HG03378 (cell line): ENCODE measurements at regions not wholly inside any gene's neighbourhood (a gene's known extent, or its start where the extent isn't known, plus 50 kb on each side); places are given as distances from the start of the nearest gene placed in this dataset.

ENCODE experiments used
- ATAC-seq: cut with Tn5 transposase; IDR thresholded peaks from one replicate; pipeline ENCODE4 v1.9.1; 2021; ENCODE audit warnings: mild to moderate bottlenecking, moderate library complexity; ENCODE audit not compliant: unreplicated experiment

GRCh38 chr9:79352322-79352721, 219.4 kb upstream of the TLE4 start:
- no peak for ATAC-seq

DNA sequence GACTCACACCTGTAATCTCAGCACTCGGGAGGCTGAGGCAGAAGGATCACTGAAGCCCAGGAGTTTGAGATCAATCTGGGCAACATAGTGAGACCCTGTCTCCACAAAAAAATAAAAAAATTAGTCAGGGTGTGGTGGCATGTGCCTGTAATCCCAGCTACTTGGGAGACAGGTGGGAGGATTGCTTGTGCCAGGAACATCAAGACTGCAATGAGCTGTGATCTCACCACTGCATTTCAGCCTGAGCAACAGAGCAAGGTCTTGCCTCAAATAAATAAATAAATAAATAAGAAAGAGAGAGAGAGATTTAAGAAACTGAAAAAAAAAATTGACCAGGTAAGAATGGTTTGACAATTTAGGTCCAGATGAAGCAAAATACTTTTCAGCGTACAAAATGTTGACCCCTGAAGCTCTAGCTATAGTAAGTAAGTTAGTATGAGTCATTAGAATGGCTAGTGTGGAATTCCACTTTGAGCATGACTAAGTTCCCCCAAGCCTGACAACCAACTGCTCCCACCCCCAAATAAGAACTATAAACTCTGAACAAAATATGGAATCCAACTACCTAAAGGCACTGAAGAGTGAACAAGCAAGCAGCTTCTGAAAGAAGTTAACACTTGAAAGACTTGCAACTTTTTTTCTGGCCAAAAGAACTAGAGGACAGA, 217.8 kb upstream of the TLE4 start:
- no peak for ATAC-seq

GRCh38 chr9:79357194-79357593, 214.6 kb upstream of the TLE4 start:
- no peak for ATAC-seq

DNA sequence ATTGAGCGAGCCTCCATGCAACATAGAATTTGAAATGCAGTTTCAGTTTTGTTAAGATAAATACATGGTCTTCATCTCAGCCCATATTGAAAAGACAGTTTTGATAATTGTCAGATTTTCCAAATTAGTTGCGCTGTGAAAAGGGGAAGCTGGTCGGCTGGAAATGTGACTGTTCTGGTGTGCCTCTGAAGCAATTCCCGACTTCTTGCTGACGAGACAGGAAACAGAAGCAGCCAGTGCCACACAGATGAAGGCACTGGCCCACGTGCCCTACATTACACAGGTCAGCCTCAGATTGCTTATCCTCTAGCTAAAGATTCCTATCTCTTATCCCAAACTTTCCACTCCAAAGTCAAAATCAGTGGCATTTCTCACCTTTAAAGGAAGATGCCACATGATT, 214.1 kb upstream of the TLE4 start:
- ATAC-seq, result no peak

DNA sequence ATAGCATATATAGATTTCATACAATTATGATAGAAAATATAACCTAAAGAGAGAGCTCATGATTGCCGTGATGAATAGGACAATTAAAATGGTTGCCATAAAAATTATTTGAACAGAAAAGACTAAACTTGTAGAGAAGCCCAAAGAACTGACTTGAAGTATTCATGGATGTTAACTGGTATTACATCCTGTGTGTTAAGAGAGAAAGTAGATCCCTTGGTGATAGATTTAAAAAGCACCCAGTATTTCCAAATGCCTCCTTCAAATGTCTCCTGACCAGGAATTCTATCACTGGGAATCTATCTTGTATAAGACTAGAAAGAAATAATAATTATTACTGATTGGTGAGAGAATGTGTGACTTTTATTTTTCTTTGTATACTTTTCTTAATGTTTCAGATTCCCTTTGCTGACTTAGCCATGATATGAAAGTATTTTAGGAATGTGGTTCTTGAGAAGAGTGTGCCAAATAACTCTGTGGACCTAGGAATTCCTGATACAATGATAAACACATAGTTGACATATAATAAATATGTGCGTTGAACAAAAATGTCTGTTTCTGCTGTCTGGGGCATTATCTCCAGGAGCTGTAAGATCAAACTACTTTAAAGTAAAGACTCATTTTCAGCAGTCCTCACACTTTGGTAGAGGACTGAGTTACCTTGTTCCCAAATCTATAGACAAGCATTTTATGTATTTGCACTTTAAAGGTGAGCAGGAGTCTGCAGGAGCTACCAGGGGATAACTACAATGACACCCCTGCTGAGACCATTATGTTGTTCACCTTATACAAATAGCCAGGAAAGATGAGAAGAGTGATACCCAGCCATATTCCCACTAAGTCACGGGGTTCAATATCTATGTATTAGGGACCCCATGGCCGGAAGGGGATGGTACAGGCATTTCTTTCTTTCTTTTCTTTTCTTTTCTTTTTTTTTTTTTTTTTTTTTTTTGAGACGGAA, 211.1 kb upstream of the TLE4 start:
- no peak for ATAC-seq

DNA sequence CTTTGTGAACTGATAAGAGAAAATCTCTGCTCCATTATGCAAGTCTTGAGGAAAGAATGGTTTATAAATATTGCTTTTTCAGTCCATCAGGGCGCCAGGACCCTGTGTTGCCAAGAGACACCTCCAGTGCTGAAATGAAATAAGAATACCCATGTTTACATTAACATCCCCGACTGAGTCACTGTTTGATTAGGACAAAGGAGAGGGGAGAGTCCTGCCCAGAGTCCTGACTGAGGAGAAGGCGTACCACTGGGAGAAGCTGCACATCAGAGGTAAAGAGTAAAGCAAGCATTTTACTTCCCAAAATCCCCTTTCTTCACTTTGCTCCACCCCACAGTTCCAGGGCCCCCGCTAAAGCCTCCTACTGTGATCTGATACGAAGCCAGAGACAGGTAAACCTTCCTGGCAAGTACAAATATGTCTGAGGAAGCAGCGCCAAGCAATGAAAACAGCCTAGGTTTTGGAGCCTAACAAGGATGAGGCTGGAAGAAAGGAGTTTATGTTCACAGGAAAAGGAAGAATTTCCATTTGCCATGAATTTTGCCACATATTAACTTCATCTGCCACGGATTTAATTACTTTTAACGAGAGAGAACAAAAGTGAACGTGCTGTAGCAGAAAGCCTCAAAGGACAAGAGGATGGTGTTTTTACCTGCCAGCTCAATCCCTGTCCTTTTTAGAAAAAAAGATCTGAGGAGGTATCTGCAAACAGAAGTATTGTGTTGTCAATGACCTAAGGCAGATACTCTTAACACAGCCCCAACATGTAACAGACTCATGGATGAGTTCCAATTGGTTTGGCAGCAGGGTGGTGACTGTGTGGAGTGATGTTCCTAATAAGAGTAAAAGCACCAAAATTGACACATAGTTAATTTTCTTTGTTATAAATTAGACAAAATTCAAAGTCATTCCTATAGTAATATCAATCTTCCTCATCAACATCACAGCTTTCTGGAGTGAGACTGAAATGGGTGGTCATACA, 209.4 kb upstream of the TLE4 start:
- no peak for ATAC-seq

DNA sequence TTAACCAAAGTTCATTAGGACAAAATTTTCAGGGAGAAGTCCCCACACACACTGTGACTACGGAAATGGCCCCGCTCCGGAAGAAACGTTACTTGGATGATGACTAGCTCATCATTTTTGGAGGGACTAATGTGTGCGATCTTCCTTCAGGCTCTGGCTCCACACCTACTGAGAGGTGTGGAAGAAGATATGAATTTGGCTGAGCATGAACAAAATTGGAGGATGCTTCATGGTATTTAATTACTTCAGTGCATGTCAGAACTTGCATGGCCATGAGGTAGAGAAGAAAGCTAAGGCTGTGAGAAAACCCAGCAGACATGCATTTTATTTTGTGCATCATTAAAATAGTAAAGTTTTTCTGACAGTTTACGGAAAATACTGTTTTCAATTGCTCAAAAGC, 202.1 kb upstream of the TLE4 start:
- ATAC-seq, result no peak

GRCh38 chr9:79371301-79371700, 200.5 kb upstream of the TLE4 start:
- ATAC-seq, result no peak

DNA sequence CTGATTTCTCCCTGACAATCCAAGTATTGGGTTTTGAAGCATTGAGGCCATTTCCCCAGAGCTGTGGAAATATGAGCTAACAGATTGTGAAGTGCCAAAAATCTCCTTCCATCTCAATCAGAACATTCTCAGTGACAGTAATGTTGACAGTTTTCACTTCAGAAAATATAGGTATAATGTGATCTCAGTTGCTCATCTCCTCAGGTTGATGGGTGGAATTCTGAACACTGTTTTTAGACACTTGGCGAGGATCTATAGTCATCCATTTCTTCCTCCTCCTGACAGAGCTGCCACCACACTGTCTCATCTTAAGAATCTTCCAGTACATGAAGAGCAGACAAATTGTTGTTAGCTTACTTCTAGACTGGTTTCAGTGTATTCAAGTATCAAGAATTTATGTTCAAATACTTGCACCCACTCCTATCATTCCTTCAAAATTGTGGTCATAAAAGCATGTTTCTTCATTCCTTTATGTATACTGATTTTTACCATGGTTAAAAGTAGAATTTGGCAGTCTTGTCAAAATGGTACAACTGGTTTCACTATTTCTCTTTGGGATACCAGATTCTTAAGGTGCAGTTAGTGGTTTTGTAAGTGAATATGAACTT, 199.7 kb upstream of the TLE4 start:
- no peak for ATAC-seq

DNA sequence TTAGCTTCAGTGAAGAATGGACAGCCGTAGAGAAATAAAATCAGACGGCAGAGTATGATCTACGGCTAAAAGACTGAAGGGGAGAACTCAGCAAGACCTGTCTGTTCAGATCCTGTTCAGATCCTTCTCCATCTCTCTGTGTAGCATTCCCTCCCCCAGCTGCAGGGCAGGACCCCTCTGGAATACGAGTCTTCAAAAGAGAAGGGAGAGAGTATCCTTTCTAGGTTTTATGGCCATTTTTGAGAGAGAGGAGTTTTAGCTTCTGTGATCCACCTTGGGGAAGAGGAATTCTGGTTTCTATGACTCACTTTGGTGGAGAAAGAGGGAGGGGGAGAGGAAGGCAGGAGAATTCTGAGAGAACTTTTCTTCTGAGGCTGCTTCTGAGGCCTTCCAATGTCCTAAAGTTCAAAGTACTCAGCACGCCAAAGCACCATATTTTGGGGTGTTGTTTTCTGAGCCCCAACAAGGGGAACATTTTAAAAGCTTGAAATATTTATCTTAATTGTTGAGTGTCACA, 194.4 kb upstream of the TLE4 start:
- ATAC-seq, result no peak

DNA sequence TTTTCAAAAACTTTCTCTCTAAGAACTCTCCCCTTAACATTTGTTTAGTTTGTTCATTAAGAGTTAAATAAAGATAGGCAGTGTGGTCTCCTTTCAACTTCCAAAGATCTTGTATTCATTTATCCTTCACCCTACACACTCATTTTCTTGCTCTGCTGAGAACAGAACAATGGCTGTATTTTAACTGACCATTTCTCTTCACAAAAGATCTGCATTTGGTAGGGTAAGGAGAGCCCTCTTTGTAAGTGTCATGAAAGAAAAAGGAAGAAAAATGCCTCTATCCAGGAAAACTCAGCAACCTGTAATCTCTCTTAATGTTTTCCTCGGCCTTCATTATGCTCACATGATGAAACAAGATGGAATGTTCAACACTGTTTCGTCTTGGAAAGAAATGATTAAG, 193.7 kb upstream of the TLE4 start:
- ATAC-seq, result no peak

GRCh38 chr9:79382044-79382443, 189.7 kb upstream of the TLE4 start:
- no peak for ATAC-seq

GRCh38 chr9:79382458-79382857, 189.3 kb upstream of the TLE4 start:
- ATAC-seq, result no peak

- ATAC-seq, result no peak
These were observed 188.7 kb upstream of the TLE4 start for GRCh38 chr9:79383096-79383495.

GRCh38 chr9:79384091-79384490, 187.7 kb upstream of the TLE4 start:
- ATAC-seq, result no peak

DNA sequence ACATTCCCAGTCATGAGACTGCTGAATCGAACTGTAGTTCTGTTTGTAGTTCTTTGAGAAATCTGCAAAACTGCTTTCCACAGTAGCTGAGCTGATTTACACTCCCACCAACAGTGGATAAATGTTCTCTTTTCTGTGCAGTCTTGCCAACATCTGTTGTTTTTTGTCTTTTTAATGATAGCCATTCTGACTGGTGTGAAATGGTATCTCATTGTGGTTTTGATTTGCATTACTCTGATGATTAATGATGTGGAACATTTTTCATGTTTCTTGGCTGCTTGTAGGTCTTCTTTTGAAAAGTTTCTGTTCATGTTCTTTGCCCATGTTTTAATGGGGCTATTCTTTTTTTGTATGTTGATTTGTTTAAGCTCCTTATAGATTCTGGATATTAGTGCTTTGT, 187.3 kb upstream of the TLE4 start:
- ATAC-seq, result no peak

- no peak for ATAC-seq
These were observed 184.5 kb upstream of the TLE4 start for GRCh38 chr9:79387101-79387835.

DNA sequence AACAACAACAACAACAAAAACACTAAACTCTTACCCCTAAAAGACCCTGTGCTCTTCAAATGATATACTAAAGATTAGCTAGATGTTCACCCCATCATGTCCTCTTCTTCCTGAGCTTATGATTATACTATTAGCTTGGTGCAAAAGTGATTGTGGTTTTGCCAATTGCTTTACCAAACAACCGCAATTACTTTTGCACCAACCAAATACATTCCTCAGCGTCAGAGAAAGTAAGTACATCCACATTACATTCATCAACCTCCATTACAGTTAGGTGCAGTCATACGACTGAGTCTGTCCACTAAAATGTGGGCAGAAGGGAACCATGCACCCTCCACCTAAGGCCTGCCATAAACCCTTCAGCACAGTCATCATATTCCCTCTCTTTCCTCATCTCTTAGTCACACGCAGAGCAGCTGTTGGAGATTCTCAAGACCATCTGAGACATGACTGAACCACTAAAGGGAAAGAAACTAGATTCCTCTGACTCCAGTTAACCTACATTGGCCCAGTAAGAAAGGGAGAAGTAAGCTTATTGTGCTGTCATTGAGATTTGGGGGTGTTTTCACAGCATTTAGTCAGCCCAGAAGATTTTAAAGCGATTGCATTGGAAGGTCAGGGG, 181.6 kb upstream of the TLE4 start:
- no peak for ATAC-seq
